GM21529 (cell line): ENCODE measurements at regions not wholly inside any gene's neighbourhood (a gene's known extent, or its start where the extent isn't known, plus 50 kb on each side); places are given as distances from the start of the nearest gene placed in this dataset.
A peak's percentile ranks its signal among the peaks of the same experiment; 100 is the strongest.

Experiments
- ATAC-seq: cut with Tn5 transposase; IDR thresholded peaks from one replicate; pipeline ENCODE4 v1.9.1; 2021; ENCODE audit not compliant: unreplicated experiment

DNA sequence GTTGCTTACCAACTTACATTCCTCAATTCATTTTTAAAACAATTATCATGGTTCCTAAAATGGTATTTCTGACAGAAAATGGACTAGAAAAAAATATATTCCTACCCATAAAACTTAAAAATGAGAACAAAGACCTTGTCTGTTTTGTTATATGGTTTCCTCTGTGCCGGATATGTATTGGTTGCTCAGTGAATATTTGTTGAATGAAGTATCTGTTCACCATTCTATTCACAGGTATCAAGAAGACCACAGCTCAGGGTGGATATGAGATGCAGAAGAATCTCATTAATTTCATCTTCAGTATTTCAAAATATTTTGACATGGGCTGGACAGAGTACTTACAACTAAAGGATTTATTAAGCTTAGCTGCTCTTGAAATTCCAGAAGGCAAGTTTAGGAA, 58.1 kb downstream of the TUSC7 start:
- no peak for ATAC-seq

DNA sequence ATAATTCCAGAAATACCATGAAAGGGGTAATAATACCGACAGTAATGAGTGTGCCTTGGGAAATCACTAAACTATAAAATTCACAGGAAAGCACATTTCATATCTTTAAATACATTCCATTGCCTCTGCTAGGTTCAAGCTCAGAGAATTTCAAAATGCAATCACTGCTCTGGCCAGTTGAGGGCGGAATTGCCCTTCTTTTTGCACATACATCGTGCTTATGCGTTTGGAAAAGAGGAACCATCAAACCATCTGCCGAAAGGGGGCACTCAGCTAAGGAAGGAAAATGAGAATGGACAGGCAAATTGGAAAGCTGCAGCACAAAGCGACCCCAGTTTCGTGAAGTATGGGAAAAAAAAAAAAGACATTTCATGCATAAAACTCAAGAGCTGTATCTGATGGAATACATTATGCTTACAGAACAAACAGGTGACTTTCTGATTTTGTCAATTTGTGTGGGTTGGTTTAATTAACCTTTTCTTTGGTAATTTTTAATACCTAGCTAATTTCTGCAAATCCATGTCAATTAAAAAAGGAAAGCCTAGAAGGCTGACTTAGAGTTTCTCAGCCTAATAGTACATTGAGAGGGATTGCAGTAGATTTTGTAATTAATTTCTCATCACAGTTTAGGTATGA, 61.4 kb downstream of the TUSC7 start:
- ATAC-seq: peak; percentile 99

DNA sequence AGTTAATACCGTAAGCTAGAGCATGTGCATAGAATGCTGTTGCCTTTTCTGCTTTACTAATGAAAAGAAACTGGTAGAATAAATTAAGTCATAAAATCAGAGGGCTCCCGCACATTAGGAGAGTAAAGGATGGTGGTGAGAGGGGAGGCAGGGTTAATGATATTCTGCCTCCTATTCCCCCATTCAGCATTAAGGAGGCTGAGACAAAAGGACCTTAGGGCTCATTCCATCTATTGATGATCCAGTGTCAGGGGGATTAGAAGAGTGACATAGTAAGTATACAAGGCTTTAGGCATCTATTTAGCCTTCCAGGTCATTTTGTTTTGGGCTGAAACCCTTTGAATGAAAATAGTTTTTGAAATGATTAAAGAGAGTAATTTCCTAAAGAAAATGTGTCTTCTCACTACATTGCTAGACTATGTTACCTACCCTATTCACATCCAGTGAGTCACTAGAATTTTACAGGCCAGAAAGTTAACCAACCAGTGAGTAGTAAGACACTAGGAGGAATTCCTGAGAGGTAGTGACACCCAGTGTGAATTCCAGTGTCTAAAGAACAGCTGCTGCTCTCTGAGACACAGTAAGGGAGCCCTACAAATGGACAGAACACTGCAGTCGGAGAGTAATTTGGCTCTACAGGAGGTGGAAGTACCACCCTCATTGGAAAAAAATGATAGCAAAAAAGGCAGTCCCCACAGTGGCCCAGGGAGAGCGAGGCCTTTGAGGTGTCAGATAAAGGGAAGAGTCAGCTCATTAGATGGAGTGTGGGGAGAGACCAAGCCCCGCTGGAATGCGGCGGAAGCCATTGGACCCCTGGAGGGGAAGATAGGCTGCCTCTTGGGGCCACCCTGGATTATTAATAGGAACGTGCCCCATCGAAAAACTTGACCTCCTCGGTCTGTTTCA, 67.6 kb downstream of the TUSC7 start:
- no peak for ATAC-seq

DNA sequence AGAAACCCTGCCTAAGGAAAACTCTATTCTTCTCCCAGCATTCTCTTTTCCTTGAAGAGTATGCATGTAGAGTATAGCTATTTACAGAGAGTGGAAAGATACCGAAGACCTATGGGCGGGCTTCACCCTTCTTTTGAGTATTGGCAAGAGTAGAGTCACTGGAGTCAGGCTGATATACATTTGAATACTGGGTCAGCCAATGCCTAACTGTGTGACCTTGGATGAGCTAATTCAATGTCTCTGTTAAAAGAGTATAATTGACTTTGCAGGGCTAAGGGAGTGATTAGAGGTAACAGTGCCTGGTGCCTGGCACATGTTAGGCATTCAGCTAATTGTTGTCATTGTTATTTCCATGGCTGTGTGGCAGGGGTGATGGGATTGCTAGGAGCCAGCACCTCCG, 75.6 kb downstream of the TUSC7 start:
- no peak for ATAC-seq

DNA sequence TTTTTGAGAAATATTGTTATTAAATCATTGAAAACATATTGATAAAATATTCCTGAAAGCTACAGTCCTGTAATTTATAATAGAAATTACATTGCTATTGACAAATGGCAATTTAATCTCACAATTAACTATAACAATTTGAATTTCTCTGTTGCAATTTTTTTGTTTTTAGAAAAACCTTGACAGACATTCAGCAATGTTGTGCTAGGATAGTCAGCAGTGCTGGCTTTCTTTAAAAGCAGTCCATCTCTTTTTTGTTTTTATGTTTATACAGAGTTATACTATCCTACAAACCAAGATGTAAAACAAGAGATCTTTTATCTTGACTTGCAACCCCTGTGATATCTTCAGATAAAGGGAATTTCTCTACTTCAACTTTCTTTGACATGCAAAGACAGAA, 93.1 kb downstream of the TUSC7 start:
- no peak for ATAC-seq

DNA sequence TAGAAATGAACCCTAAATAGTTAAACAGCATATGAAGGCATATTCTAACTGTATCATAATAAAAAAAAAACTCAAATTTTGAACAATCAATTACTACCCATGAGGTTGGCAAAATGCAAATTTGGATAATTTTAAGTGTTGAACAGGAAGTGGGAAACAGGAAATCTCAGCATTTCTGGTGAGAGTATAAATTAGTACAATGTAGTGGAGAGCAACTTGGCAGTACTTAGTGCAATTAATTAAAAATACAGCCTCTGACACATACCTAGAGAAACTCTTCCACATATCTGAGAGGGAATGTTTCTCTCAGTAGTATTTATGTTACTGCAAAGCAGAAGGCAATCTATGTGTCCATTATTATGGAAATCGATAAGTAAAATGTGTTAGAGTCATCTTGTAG, 96.8 kb downstream of the TUSC7 start:
- ATAC-seq: no peak

DNA sequence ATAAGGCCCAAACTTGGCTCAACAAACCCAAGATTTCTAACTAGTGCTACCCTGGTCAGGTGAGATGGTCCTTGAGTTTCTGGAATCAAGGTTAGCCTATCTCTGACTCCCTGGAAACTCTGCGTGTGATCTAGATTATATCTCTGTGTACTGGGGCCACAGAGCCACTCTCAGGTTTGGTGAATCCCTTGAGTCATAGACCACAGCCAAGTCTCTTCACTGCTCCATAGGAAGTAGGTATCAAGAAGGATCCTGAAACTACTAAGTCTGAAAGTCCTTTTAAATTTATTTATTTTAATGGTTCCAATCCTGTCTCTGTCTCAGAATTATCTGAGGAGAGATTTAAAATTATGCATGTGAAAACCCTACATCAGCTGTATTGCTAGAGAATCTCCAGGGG, 99.1 kb downstream of the TUSC7 start:
- no peak for ATAC-seq

DNA sequence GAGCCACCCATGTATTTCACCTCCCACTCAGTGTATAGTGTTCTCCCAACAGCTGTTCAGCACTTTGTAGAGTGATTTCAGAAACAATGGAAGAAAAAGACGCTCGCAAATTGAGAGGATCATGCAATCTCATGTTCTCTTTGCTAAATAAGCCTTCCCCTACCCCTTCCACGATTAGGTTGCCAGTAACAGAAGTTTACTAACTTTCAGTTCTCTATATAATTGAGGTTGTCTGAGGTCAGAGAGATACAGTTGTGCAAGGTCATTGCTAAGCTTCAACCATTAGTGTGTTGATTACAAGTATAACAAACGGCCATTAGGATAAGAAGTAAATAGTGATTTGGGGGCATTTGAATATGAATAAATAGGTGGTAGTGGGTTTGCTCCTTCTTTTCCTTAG, 99.6 kb downstream of the TUSC7 start:
- no peak for ATAC-seq

DNA sequence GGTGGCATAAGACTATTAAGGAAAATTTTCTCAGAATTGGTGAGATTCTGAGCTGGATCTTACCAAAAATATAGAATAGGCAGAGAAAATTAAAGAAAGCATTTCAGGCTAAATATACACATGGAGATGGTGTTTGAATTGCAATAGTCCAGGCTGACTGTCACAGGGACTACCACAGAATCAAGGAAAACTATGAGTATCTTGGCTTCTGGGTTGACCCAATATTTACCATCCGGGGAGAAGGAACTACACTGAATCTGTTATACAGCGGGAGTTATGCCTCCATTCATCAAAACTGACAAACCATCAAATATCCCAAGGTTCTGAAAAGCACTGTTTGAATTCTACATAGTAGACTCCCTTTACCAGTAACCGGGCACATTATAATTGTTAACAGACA, 102.2 kb downstream of the TUSC7 start:
- ATAC-seq: no peak

DNA sequence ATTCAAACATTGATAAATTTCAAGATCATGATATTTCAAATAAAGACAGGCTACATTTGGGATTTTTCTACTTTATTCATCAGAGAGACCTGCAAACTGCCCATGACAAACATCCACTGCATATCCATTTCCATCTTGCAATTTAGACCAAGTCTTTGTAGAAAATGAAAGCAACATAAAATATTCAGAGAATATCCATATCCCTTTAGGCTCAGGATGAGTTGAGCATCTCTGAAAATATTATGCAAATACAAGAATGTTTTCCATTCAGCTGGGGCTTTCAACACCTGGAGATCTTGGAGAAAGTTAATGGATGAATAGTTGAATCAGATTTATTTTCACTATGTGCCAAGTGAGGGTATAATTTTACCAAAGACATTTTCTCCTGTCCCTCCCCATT, 103.4 kb downstream of the TUSC7 start:
- ATAC-seq: no peak

DNA sequence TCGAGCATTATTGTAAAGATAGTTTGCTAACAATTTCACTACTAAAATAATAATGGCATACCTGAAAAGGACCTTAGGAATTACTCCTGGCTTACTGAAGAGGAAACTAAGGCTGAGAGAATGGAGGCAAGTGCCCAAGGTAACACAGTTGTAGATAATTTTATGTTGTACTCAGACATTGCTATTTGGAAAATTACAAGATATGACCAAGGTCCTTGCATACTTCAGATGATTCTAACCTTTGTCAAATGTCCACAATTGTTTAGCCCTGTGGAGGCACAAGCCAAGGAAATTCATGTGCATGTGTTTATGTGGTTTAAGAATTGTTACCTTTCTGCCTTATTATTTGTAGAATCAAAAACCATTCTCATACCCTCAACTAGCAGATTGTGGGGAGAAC, 105.7 kb downstream of the TUSC7 start:
- ATAC-seq: no peak

DNA sequence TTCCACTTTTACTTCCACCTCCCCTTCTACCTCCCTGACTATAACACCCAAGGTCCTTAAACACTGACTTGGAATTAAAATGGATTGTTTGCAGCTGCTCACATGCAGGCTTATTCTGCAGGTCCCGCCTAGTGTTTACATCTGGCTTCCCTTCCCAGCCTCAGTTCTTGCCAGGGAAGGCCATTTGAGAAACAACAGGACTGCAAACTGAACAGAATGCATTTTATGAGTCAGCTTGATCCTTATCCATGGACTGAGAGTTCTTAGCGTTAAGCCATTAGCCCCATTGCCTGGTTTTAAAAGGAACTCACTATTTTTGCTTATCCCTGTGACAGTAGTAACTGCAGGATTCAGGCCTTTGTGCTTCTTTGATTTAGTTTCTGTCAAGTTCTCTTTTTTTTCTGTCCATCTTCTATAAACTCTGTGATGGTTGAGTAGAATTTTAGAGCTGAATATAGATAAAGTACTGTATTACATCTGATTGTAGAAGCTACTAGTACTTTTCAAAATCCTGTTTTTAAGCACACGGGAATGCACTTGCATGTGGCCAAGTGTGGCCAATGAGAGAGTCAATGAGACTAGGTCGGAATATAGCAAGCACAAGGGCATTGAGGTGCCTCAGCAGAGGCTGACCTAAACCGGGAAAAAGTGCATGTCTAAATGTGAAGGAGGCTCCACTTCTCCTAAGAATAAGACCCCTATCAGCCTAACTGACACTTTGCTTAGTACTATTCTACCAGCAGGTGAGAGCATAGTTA, 106.4 kb downstream of the TUSC7 start:
- no peak for ATAC-seq

DNA sequence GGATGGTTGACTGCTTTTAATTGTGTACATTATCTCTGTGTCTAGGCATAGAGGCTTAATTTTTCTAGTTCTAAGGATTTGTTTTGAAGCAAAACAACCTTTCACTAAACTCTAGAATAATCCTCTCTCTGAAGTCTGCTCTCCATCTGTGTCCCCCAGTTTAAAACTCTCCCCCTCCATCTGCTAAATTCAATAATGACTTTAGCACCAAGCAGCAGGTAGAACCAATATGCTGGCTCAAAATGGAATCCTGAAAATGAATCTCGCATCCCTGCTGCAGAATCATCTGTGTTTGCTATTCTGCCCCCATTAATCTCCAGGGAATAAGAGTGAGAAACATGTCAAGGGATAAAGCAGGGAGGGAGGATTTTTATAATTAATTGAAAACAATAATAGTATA, 111.8 kb downstream of the TUSC7 start:
- no peak for ATAC-seq

DNA sequence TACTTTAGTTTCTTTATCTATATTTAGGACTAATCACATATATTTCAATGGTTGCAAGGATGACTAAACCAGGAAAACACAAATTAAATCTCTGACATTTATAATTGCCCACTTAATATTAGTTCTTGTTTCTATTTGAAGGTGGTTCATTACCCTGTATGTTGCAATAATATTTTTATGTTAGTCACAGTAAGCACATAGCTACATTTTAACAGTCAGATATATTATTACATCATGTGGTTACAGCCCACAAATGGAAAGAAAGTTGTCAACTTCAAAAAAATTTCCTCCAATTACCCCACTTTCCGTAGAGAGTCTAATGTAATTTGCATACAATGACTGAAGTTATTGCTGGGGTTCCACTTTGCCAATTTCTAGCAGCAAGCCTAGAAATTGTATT, 114.6 kb downstream of the TUSC7 start:
- ATAC-seq: no peak

DNA sequence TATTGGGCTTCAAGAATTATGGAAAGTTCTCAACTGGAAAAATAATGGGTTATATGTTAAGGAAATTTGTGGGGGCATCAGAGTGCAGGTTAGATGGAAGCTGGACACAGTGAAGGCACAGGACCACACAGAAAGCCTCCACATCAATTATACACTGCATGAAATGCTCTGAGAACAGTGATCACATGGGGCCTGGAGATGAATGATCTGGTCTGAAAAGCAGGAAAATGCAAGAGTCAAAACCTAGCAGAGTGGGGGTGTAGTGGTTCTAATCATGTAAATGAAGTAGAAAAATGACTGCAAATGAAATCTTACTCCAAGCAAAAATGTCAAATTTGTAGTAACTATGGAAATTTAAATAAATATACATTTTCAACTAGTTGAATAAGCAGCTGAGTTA, 123.6 kb downstream of the TUSC7 start:
- no peak for ATAC-seq

DNA sequence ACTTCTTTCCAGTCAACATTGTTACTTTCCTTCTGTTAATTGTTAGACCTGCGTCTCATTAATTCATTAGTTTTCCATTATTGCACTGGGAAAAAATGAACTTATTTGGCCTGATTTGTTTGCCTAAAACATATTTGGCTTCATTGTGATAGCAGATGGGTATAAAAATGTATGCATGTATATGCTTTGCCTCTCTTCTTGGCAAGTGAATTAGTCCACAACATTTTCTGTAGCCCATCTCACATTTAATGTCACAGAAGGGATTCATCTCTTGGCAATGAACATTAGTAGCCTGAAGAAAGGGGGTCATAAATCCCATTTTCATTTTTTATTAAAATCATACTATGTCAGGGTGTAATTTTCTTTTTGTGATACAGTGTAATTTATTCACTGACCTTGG, 125.2 kb downstream of the TUSC7 start:
- ATAC-seq: no peak

DNA sequence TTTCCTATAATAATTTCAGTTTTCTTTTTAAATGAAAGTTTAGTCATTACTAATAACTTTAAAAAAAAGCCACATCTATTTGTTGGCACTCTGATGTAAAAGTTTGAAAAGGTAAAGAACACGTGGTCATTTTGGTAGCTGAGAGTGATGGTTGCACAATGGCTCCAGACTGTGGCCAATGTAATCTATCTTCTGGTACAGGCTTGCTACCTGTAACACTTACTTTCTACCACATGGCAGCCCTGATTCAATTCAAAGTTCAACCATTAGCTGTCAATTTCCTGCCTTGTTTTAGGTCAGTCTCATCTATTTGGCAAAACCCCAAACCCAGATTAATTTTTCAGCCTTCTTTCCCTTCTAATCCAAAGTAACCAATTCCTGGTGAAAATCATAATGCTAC, 126.1 kb downstream of the TUSC7 start:
- no peak for ATAC-seq

DNA sequence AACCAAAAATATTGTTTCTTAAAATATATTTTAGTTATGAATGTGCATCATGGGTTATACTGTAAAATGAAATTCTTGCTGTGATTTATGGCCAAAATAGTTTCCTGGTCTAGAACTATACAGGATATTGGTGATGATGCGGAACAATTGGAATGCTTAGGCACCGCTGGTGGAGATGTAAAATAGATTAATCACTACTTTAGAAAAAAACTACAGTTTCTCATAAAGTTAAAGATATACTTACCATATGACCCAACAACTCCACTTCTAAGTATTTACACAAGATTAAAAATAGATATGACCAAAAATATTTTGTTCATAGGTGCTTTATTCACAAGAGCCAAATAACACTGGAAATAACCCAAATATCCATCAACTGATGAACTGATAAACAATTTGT, 126.7 kb downstream of the TUSC7 start:
- no peak for ATAC-seq

DNA sequence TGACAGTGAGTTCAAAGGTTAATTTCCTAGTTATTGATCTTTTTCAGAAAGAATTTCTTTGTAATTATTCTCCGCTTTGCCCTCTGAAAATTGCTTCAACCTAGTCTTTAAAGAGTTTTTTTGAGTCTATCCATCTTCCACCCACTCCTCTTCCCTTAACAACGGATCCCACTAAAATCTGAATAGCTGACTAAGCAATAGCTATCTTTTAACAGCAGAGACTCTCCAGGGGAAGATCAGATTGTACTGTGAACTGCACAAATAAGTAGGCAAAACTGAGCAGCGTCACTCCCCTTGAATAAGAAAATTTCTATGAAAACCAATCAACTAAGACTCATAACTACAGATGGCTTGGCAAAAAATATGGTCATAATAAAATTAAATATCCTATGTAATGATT, 127.9 kb downstream of the TUSC7 start:
- ATAC-seq: no peak

DNA sequence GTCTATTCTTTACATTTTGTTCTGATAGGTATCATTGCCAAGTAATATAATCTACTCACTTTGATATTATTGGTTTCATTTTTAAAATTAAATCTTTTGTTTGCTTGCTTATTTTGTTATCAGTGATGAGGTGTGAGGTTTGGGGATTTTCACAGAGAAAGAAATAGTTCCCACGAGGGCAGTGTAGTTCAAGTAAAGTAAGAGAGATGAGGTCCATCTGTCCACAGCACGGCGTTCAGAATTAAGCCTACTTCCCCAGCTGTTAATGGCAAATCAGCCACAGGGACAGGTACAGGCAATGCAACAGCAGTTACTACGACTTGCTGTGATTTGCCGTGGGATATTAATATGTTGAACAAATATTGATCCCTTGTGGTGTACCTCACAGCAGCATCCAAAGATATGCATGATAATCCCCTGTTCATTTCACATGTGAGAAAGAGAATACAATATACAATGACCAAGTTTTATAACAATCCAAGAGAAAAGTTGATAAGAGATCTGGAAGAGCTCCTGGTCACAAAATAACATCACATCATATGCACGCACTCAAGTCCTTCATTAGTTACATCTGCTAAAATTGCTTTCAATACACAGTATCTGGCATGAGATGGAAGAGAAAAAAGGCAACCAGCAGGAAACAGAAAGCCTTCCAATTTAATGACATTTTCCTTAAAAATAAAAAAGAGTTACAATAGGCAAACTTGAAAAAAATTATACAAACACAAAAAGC, 131.6 kb downstream of the TUSC7 start:
- no peak for ATAC-seq

DNA sequence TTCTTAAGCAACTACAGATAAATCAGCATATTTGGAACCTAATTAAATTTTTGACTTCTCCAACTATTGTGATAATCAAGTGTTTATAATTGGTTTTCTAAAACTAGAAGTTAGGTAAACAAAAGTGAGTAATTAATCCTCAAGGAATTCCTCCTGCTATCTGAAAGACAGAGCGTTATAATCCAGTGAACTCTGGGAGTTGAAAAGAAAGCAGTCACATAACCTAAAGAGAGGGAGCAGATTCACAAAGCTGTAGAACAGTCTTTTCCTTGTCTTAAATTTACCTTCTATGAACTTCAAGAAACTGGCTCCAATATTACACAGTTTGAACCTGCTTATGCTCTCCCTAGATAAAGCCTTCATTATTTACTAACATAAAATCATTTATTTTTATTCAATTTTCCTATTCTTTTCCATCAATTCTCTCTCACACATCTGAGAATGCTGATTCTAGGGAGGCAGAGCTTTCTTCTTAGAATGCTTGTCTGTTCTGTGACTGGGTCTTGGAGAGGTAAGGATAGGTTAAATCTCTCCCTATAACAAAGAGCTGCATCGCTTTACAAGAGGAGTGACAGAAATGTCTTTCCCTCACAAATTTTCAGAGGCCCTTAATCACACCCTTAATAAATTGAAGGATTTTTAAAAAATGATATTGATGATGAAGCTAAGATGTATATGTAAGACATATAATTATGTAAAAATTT, 132.8 kb downstream of the TUSC7 start:
- ATAC-seq: no peak
